DMS79 treated with DMSO at 0.1 percent for 48 hours (cell line): ENCODE measurements at regions not wholly inside any gene's neighbourhood (a gene's known extent, or its start where the extent isn't known, plus 50 kb on each side); places are given as distances from the start of the nearest gene placed in this dataset.

Experiments
- DNase-seq: peaks from one replicate; lab custom pipeline; 2025; lab: John Stamatoyannopoulos, UW

DNA sequence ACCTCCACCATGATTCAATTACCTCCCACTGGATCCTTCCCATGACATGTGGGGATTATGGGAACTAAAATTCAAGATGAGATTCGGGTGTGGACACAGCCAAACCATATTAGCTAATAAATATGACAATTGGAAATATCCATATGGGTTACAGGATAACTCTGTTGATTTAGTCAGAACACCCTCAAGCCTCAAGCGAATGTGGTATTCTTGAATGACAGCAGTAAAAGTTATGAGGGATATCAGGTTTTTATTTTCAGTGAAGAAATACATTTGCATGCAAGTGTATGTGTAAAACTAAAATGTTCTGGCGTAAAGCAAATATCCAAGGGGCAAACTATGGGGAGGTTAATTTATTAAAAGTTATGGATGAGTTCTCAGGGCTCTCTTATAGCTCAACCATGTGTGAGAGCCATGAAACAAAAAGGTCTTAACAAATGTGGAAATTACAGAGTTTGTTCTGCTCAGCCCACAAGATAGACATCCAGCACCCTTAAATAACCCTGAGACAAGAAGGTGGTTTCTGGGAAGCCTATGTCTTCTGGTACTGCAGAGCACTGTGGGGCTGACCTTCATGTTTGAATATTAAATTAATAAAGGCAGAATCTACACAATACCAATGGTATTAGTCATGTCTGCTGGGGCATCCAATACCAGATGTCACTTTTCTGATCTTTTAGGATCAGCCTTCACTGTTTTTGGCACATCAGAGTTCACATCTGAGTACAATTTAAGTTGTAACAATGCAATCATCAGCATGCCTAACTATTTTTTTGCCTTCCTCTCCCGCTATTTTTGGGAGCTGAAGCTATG is 370.5 kb upstream of the RSPO3 start:
- DNase-seq, result no peak

DNA sequence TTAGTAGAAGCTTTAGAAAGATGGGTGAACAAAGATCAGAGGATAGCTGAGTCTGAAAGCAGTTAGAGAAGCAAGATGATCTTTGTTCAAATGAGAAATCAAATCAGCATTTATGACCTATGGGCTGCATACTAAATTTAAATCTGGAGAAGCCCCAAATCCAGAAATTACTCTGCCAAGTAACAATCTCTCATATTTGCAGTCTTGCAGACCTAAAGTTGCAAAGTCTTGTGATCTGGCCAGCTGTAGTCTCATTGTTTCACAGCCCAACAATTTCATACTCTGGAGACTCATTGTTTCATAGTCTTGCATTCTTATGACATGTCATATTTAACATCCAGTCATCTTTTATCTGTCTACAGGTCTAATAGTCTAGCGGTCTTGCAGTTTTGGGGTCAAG is 364.9 kb upstream of the RSPO3 start:
- DNase-seq, result no peak

DNA sequence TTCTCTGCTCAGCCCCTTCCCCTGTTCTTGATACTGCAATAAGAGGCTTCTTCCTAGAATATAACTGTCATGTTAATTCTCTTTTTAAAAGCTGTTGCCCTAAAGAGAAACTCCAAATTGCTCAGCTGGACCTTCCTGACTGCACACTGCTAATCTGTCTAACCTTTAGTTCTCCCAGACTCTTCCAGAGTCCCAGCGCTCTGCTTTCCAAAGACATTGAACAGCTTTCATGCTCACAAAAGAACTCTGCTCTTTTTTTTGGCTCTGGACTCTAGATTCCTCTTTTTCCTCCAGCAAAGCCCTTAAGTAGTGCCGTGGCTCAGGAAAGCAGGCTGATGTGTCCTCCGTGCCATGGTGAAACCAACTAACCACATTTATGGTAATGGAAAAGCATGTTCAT is 356.6 kb upstream of the RSPO3 start:
- DNase-seq, result no peak

DNA sequence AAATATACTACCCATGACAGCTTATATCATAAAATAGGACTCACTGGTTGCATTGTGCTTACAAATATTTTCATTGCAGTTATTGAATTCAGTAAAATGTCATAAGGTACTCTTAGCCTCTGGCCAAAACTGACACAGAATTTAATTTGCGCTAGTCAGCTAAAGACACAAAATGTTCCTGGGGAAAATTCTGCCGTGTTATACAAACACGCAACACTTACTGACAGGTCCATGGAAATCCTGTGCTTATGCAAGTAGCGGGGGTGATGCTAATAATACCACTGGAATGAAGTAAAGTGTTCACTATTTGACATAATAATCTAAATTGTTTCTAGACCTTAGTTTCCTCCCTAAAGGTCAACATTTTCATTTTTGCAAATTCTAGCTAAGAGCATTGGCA is 354.4 kb upstream of the RSPO3 start:
- no peak for DNase-seq

DNA sequence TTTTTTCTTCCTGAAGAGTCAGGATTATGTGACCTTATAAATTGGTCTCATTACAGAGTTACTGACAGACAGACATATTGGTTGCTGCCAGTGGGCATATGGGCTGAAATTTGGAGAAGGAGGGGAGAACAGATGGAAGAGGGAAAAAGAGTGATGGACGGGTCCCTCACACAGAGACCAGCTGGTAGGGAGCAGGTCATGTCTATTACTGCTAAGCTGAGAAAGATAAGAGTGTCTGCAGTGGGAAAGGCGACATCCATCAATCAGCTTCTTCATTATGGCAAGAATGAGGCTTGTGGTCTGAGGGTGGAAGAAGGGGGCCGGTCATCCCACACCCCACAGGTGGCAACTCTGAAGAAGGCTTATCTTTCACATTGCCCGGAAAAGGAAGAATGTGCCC is 353.8 kb upstream of the RSPO3 start:
- DNase-seq, result no peak

DNA sequence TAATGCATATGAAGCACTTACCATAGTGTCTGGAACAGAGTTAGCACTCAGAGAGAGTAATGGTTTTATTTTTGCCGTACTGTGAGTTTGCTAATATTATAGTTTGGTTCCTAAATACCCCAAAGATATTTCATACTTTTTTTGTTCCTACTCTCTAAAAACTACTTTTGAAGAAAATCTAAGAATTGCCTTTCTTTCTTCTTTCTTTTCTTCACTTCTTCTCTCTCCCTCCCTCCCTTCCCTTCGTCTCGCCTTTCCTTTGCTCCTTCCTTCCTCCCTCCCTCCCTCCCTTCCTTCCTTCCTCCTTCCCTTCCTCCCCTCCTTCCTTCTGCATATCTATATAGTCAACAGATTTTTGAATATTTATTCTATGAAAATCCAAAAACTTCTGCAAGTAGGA is 351.7 kb upstream of the RSPO3 start:
- no peak for DNase-seq

DNA sequence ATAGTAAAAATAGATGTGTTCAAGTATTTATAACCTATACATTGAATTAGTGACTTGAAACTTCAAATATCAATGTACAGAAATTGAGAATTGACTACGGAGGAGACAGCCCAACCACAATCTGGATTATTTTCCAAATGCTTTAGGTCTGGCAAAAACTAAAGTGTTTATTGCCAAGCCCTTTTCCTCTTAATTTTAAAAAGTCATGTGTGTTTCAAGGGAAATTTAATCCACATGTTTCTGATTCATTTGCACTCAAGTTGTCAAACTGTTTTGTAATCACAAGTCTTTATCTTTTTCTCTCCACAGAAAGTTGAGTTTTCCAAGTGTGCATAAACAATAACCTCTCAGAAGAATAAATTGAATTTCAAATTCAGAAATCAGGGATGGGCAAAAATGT is 350.8 kb upstream of the RSPO3 start:
- DNase-seq, result no peak

DNA sequence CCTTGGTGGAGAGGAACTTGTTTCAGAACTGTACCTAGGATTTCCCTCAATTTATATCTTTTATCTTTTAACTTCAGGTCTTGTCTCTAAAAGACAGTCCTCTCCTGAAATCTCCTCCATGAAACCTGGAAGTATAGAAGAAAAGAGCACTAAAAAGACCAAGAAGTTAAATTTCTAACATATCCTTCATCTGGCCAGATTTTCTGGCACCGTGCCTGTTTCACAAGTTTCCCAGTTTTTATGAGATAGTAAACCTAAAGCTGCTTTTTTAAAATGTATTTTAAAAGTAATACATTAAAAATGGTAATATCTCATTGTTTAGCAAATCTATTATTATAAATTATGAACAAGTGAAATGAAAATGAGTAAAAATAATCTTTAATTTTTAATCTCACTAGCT is 348.3 kb upstream of the RSPO3 start:
- no peak for DNase-seq

DNA sequence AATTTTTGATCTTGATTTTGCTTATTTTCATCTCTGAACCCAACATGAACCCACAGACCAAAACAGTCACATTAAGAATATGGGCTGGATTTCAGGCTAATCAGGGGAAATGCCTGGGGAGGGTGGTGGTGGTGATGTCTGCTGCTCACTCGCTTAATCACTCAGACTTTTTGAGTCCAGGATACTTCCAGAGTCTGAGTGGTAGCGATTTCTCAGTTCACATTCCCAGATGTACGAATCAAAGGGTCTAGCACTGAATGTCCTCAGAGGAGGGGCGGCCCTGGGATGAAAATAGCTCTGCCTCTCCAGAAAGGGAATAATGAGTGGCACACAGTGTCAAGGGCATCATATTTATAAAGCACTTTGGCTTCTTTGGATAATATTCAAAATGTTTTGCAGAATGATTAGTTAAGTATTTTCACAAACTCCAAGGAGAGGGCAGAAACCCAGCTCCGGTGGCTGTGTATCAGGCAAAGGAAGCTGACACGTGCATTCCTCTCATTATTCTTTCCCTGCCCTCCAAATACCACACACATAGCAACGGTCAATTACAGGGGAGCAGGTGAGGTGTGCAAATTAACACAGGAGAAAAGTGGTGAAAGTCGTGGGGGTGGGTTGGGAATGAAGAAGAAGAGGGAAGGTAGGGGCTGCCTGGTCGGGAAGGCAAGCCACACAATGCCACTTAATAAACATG is 345.2 kb upstream of the RSPO3 start:
- no peak for DNase-seq

DNA sequence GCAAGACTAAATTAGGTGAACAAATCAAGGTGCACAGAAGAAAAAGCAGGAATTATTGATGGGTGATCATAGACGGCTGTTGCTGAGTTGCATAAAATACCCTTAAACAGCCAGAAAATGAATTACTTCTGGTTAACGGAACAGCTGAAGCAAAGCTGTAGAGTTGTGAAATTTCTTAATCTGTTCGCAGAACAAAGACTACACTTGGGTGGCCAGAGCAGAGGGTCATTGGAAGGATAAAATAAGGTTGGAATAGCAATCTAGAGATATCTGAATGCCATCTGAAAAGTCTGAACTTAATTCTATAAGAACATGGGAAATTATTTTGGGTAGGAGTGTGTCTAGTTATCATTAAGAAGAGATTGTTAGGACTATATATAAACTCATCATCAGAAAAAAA is 339.1 kb upstream of the RSPO3 start:
- no peak for DNase-seq

DNA sequence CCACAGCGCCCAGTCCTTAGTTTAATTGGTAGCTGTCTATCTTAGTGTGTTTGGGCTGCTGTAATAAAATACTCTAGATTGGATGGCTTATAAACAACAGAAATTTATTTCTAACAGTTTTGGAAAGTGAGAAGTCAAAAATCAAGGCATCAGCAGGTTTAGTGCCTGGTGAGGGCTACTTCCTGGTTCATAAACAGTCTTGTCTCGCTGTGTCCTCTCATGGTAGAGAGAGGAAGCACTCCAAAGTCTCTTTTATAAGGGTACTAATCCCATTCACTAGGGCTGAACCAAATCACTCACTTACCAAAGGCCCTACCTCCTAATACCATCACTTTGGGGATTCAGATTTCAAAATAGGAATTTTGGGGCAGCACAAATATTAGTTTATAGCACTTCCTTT is 336.9 kb upstream of the RSPO3 start:
- DNase-seq, result no peak

DNA sequence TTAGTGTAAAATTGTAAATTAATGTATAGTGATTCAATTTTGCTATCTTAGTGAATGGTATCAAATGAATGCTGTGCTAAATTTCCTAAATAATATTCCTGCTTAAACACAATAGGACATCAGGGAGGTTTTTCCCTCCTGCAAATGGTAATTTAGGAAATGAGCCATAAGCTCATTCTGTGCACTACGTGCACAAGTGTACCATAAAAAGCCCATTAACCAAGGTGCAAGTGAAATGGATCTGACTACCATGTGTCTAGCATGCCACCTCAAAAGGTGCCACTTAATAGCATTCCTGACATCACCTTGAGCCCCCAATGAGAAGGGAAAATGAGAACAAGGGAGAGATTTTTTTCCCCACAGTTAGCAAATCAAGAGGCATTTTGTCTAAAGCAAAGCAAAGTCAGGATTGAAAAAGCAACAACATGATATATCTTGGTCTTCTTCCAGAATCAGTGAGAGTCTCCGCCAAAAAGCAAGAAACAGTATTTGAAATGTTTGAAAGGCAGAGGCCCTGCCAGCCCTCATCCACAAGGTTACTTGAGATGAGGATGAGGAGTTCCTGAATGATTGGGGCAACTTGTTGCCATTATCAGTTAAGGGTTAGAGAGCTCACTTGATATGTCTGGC is 334.2 kb upstream of the RSPO3 start:
- no peak for DNase-seq

DNA sequence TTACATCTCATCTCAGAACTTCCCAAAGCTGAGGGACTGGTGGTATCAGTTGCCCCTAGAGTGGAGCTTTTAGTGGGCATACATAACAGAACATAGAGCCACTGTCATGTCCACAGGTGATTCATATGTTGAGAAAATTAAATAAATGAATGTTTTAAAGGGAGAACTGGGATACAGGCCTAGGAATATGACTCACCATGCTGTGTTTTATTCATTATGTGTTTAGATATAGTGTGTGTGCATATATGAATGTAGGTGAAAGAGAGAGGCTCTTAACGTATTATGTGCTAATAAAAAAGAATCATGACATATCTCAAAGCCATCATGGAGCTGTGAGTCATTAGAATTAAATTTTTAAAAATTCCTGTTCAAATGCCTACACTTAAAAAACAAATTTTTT is 332.2 kb upstream of the RSPO3 start:
- no peak for DNase-seq

DNA sequence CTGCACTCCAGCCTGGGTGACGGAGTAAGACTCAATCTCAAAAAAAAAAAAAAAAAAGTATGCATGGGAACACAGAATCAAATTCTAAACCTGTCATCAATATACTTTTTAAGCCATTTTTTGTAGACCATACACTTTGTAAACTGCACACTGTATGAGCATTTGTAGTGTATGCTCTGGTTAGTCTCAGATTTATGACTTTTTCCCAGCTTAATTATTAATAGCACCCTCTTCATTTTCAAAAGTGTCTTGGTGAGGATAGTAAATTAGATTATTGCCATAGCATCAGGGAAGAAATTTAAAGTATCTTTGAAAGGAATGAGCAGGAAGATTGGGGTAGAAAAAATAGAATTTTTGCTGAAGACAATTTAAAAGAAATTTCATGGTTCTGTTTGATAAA is 330.8 kb upstream of the RSPO3 start:
- DNase-seq, result no peak

DNA sequence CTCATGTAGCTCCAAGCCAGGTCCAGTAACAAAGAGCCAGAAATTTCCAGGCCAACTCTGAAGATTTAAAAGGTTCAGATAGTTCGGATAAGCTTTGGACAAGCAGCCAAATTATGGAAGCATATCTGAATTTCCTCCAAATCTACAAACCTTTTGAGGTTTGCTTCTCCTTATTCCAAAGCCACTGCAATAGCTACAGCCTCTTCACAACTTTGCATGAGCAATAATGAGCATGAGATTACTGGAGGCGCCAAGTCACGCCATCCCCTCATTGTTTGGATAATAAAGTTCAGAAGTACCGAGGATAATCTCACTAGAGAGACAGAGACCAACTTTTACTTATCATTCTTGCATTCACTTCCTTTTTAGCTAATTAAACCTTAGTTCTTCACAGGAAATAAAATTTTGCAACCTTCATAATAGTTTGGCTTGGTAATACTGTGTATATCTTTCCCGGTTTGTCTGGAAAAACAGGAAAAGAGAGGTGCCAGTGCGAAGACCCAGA is 329.6 kb upstream of the RSPO3 start:
- DNase-seq, result no peak

DNA sequence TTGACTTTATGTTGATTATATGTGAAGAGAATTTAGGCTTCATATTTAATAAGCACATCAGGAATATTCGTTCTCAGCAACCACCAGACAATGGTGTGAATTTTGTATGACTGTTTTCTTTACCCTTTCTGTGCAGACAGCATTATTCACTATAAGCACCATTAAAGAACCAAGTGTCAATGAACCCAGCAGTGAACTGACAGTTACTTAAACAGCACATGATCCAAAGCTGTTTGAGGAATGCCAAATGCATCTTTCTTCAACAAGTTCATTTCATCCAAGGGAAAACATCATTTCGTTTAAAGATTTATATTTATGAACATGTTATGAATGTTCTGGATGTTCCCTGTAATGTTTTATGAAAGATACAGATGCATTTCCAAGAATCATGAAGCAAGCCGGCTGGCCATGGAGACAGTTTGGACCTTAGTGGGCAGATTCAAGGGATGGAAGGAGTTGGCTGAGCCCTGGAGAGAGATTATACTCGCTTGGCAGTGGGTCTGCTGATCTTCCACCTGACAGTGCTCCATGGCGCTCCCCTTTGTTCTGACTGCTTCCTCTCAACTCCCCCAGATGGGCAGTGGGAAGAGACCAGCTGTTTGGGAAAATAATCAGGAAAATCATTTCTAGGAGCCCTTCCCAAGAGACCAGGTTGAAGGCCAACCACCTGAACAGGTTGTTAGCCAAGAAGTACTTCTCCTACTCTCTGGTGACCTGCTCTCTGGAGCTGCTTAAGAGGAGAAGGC is 326.0 kb upstream of the RSPO3 start:
- no peak for DNase-seq

DNA sequence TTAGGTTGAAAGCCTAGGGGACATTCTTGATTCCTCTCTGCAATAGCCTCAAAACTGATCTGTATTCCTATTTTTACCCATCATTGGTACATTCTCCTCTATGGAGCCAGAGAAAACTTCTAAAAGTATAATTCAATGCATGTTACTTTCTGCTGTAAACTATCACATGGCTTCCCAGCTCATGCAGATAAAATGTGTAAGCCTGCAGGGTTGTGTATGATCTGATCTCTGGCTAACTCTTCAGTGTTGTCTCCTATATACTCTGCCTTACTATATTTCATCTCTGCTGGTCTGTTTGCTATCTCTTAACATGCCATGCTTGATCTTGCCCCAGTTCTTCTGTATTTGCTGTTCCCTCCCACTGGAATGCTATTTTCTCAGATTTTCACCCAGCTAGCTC is 323.3 kb upstream of the RSPO3 start:
- DNase-seq, result no peak

DNA sequence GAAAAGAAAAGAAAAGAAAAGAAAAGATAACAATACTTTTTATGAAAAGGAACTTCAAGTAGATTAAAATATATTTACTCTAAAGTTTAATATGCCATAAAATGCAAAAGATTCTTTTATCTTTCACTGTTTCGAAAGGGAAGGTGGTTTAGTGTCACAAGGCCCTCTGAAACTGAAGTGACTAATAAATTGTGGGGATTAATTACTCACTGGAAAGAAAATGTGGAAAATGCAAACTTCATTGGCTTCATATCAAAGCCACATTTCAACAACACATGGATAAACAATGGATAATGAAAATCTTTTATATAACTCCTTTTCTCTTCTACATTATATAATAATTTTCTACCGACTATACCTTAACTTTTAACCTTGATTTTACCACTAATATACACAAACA is 320.5 kb upstream of the RSPO3 start:
- no peak for DNase-seq

DNA sequence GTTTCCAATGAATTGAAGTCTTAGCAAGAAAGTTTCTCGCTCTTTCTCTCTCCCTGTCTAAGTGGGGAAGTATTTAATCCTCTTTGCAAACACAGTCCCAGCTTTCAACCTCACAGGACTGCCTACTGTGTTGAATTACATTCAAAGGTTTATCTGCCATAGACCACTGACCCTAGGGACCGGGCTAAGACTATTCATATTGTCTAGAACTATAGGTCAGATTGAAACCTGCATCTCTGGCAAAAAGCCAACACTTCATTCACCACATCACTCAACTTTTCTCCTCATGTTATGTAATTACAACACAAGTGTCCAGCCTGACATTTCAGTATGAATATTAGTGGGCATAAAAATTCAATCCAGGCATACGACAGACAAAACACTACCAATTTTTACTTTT is 314.7 kb upstream of the RSPO3 start:
- no peak for DNase-seq

DNA sequence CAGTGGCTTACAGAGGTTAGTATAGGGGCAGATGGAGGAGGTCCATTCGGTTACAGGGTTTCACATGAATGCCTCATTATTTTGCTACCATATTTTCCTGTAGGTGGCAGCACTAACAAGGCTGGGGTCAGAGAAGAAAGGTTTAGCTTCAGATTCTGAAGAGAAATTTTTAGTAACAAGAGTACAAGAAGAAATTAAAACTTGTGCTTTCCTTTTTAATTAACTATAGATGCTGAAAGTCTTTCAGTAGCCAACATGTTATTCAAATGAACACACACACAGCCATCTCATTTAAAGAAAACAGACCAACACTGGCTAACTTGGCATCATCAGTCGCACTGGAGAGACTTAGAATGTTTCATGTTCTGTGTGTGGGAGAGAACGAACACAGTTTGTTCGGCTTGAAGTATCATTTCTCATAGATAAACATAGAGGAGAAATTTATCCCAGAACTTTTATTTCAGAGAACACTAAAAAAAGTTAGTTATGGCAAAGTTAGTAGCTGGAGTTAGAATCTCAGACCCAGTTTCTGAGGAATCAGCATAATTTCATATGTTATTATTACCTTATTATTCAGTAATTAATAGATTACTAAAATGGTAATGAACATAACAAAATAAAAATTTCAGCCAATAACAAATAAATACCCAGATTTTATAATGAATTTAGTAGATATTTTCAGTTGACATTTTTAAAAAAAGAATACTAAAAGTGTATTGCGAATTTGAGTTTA is 314.0 kb upstream of the RSPO3 start:
- DNase-seq, result no peak

DNA sequence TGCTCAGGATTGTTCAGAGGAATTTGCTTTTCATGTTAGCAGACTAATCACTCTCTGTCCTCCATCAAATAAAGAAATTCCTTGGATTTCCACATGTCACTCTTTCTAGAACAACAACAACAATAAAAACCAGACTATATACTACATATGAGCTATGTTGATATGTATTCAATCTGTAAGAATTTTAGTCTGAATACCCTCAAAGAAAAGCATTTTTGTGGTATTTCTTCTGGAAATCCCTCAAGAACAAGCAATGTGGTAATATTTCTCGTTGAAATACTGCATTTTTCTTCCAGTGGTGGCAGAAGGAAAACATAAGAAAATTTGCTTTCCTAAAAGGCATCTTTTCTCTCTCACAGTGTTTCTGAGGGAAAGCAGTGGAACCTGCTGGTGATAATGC is 312.6 kb upstream of the RSPO3 start:
- no peak for DNase-seq

DNA sequence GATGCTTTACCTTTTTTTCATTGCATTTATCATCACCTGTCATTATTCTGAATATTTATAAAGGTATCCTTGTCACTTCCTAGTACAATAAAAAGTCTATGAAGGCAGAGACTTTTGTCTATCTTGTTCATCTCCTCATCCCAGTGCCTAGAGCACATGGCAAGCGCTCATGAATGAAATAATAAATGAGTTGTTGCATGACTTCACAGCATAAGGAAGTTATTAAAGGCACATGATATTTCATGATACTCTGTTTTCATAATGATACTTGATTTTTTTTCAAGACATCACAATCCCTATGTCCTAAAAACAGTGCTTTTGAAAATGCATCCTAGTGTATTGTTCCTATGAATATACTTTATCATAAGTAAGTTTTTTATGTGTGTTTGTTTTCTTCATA is 310.6 kb upstream of the RSPO3 start:
- DNase-seq, result no peak
